GM23338 (cell line): ENCODE measurements at regions not wholly inside any gene's neighbourhood (a gene's known extent, or its start where the extent isn't known, plus 50 kb on each side); places are given as distances from the start of the nearest gene placed in this dataset.

Source experiments
- ATAC-seq: fragments of 200-7000 bp; cut with Tn5 transposase; 3 replicates; pipeline ENCODE4 v1.9.1; 2020
- DNase-seq: peaks from one replicate; pipeline ENCODE4 v3.0.0-alpha.2; 2015; ENCODE audit warnings: low spot score
- H2AFZ ChIP-seq: fragments of 200-600 bp; sonication (generic); 2 replicates; pipeline ENCODE4 v1.8.0; 2016; ENCODE audit warnings: antibody characterized with exemption, mild to moderate bottlenecking, moderate library complexity
- H3F3A ChIP-seq: fragments of 200-600 bp; sonication (generic); replicated peaks from 2 replicates; pipeline ENCODE4 v1.8.0; 2017; ENCODE audit warnings: antibody characterized with exemption, mixed run types, low read depth
- H3K27ac ChIP-seq: fragments of 200-600 bp; sonication (generic); 2 replicates; pipeline ENCODE4 v1.6.1; 2016; ENCODE audit warnings: low read depth
- H3K27me3 ChIP-seq: fragments of 200-600 bp; sonication (generic); 2 replicates; pipeline ENCODE4 v1.8.0; 2016; ENCODE audit warnings: mild to moderate bottlenecking, mixed run types, moderate library complexity; ENCODE audit not compliant: insufficient read depth
- H3K36me3 ChIP-seq: fragments of 200-600 bp; sonication (generic); 2 replicates; pipeline ENCODE4 v1.8.0; 2016; ENCODE audit warnings: mild to moderate bottlenecking; ENCODE audit not compliant: insufficient read depth
- H3K4me1 ChIP-seq: fragments of 200-600 bp; sonication (generic); 2 replicates; pipeline ENCODE4 v1.8.0; 2016; ENCODE audit warnings: mild to moderate bottlenecking, moderate library complexity; ENCODE audit not compliant: insufficient read depth
- H3K4me2 ChIP-seq: fragments of 200-600 bp; sonication (generic); 2 replicates; pipeline ENCODE4 v1.7.1; 2017; ENCODE audit warnings: mixed run types
- H3K4me3 ChIP-seq: fragments of 200-600 bp; sonication (generic); 2 replicates; pipeline ENCODE4 v1.6.1; 2016; ENCODE audit warnings: mixed run types
- H3K79me2 ChIP-seq: fragments of 200-600 bp; sonication (generic); replicated peaks from 2 replicates; pipeline ENCODE4 v1.8.0; 2017; ENCODE audit warnings: mild to moderate bottlenecking; ENCODE audit not compliant: insufficient read depth
- H3K9me2 ChIP-seq: fragments of 200-600 bp; sonication (generic); 2 replicates; pipeline ENCODE4 v1.8.0; 2017; ENCODE audit not compliant: insufficient read depth
- H4K20me1 ChIP-seq: fragments of 200-600 bp; sonication (generic); replicated peaks from 2 replicates; pipeline ENCODE4 v1.8.0; 2017; ENCODE audit warnings: mild to moderate bottlenecking; ENCODE audit not compliant: insufficient read depth
- H3K27ac Mint-ChIP-seq: 2 replicates; pipeline ENCODE4 v1.8.0; 2020; ENCODE audit warnings: inconsistent platforms, mild to moderate bottlenecking, moderate library complexity, mixed read lengths
- H3K27me3 Mint-ChIP-seq: 3 replicates; pipeline ENCODE4 v1.8.0; 2022; ENCODE audit warnings: low read depth, mild to moderate bottlenecking, moderate library complexity, mixed read lengths, inconsistent platforms; ENCODE audit not compliant: insufficient read depth, poor library complexity
- H3K36me3 Mint-ChIP-seq: 3 replicates; pipeline ENCODE4 v1.8.0; 2021; ENCODE audit warnings: low read depth, mild to moderate bottlenecking, inconsistent platforms, moderate library complexity, mixed read lengths
- H3K4me1 Mint-ChIP-seq: 3 replicates; pipeline ENCODE4 v1.8.0; 2020; ENCODE audit warnings: mild to moderate bottlenecking, inconsistent platforms, mixed read lengths
- H3K4me3 Mint-ChIP-seq: 3 replicates; pipeline ENCODE4 v1.8.0; 2021; ENCODE audit warnings: moderate library complexity, mild to moderate bottlenecking, inconsistent platforms, mixed read lengths
- H3K9me3 Mint-ChIP-seq: 3 replicates; pipeline ENCODE4 v1.8.0; 2020; ENCODE audit warnings: moderate library complexity, mild to moderate bottlenecking, inconsistent platforms, mixed read lengths
- CREB1 ChIP-seq: fragments of 250-450 bp; sonication (Bioruptor Pico); IDR thresholded peaks from 2 replicates; pipeline ENCODE4 v1.5.0; 2020; ENCODE audit warnings: low read depth, mild to moderate bottlenecking, moderate library complexity
- CTCF ChIP-seq, 2 experiments: fragments of 200-600 bp in 1 of 2; sonication (generic) in 1 of 2; conservative IDR thresholded peaks; 2 replicates each; pipeline versions ENCODE4 v1.5.1 to v1.6.1; 2016 to 2017; ENCODE audit warnings: antibody characterized with exemption in 2 of 2, low read depth in 2 of 2, mild to moderate bottlenecking in 2 of 2, moderate library complexity in 1 of 2
- EZH2 ChIP-seq: fragments of 200-600 bp; sonication (generic); IDR thresholded peaks from one replicate; pipeline ENCODE4 v1.8.0; 2017; ENCODE audit warnings: antibody characterized with exemption, mild to moderate bottlenecking, low read depth; ENCODE audit not compliant: unreplicated experiment
- NANOG ChIP-seq: IDR thresholded peaks from 2 replicates; pipeline ENCODE4 v1.6.1; 2016; ENCODE audit warnings: antibody characterized with exemption, borderline replicate concordance
- POLR2AphosphoS5 ChIP-seq: IDR thresholded peaks from 2 replicates; pipeline ENCODE4 v1.6.1; 2016; ENCODE audit warnings: antibody characterized with exemption, low read depth
- STAT1 ChIP-seq: IDR thresholded peaks from one replicate; pipeline ENCODE4 v1.6.1; 2016; ENCODE audit warnings: antibody characterized with exemption; ENCODE audit not compliant: unreplicated experiment
- ZNF114 ChIP-seq: fragments of 250-450 bp; sonication (Bioruptor Pico); IDR thresholded peaks from 2 replicates; pipeline ENCODE4 v1.5.0; 2020; ENCODE audit warnings: mild to moderate bottlenecking, moderate library complexity
- ZNF331 ChIP-seq: fragments of 250-450 bp; sonication (Bioruptor Pico); IDR thresholded peaks from 2 replicates; pipeline ENCODE4 v1.5.0; 2020; ENCODE audit warnings: low read depth, mild to moderate bottlenecking, moderate library complexity
- TF ChIP-seq, protein P1 (sequence below): fragments of 250-450 bp; sonication (Bioruptor Pico); IDR thresholded peaks from 2 replicates; pipeline ENCODE4 v1.5.0; 2020; ENCODE audit warnings: mild to moderate bottlenecking, moderate library complexity

GRCh38 chr4:1554876-1555265 is 129.2 kb downstream of the FAM53A start (continued):
- TF ChIP-seq, protein P1, sequence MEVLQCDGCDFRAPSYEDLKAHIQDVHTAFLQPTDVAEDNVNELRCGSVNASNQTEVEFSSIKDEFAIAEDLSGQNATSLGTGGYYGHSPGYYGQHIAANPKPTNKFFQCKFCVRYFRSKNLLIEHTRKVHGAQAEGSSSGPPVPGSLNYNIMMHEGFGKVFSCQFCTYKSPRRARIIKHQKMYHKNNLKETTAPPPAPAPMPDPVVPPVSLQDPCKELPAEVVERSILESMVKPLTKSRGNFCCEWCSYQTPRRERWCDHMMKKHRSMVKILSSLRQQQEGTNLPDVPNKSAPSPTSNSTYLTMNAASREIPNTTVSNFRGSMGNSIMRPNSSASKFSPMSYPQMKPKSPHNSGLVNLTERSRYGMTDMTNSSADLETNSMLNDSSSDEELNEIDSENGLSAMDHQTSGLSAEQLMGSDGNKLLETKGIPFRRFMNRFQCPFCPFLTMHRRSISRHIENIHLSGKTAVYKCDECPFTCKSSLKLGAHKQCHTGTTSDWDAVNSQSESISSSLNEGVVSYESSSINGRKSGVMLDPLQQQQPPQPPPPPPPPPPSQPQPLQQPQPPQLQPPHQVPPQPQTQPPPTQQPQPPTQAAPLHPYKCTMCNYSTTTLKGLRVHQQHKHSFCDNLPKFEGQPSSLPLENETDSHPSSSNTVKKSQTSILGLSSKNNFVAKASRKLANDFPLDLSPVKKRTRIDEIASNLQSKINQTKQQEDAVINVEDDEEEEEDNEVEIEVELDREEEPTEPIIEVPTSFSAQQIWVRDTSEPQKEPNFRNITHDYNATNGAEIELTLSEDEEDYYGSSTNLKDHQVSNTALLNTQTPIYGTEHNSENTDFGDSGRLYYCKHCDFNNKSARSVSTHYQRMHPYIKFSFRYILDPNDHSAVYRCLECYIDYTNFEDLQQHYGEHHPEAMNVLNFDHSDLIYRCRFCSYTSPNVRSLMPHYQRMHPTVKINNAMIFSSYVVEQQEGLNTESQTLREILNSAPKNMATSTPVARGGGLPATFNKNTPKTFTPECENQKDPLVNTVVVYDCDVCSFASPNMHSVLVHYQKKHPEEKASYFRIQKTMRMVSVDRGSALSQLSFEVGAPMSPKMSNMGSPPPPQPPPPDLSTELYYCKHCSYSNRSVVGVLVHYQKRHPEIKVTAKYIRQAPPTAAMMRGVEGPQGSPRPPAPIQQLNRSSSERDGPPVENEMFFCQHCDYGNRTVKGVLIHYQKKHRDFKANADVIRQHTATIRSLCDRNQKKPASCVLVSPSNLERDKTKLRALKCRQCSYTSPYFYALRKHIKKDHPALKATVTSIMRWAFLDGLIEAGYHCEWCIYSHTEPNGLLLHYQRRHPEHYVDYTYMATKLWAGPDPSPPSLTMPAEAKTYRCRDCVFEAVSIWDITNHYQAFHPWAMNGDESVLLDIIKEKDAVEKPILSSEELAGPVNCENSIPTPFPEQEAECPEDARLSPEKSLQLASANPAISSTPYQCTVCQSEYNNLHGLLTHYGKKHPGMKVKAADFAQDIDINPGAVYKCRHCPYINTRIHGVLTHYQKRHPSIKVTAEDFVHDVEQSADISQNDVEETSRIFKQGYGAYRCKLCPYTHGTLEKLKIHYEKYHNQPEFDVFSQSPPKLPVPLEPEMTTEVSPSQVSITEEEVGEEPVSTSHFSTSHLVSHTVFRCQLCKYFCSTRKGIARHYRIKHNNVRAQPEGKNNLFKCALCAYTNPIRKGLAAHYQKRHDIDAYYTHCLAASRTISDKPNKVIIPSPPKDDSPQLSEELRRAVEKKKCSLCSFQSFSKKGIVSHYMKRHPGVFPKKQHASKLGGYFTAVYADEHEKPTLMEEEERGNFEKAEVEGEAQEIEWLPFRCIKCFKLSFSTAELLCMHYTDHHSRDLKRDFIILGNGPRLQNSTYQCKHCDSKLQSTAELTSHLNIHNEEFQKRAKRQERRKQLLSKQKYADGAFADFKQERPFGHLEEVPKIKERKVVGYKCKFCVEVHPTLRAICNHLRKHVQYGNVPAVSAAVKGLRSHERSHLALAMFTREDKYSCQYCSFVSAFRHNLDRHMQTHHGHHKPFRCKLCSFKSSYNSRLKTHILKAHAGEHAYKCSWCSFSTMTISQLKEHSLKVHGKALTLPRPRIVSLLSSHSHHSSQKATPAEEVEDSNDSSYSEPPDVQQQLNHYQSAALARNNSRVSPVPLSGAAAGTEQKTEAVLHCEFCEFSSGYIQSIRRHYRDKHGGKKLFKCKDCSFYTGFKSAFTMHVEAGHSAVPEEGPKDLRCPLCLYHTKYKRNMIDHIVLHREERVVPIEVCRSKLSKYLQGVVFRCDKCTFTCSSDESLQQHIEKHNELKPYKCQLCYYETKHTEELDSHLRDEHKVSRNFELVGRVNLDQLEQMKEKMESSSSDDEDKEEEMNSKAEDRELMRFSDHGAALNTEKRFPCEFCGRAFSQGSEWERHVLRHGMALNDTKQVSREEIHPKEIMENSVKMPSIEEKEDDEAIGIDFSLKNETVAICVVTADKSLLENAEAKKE (CRISPR knock-in tag): no peak
- no peak for TF ChIP-seq CTCF (conservative IDR thresholded peaks at IDR 0.05; ENCODE audit: low read depth in 2 of 2)

DNA sequence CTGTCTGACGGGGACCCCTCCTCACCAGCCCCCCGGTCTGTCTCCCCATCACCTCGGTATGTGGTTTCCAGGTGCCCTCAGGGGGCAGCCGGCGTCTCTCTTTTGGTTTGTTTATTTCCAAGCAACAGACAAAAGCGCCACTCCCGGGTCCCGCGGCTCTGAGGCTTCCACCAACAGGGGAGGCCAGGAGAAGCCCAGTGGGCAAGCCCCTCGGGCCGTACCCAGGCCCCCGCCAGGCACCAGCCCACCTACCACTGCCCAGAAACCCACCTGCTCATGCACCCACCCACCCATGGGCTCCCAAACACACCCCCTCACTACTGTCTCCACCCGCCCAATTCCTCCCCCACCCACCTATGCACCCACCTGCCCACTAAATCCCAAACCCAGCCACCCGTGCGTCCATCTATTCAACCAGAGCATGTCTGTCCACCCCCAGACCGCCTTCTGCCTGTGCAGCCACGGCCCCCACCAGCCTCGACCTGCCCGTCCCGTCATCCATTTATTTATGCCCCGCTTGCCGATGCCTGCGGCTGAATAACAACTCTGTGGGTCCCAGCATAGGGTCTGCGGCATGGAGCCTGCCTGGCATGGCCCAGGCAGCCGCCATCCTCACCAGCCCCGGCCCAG is 129.8 kb downstream of the FAM53A start:
- no peak for ATAC-seq
- no peaks in the 10 kb centered on the region for H3K4me1 Mint-ChIP-seq
- Histone ChIP-seq H3K27ac (no peak overlapping the region), H3K79me2 (no peaks in the 10 kb centered on the region), H3K27me3 (no peaks in the 10 kb centered on the region), H3K4me1 (no peaks in the 10 kb centered on the region), H2AFZ (no peak overlapping the region), H3K36me3 (no peaks in the 10 kb centered on the region), H3K4me3 (no peak overlapping the region), H3F3A (no peaks in the 10 kb centered on the region), H4K20me1 (no peaks in the 10 kb centered on the region), H3K4me2 (no peak overlapping the region), H3K9me2 (no peaks in the 10 kb centered on the region)
- H3K27ac Mint-ChIP-seq: no peak overlapping the region
- DNase-seq: no peak
- H3K4me3 Mint-ChIP-seq: no peak overlapping the region
- no peaks in the 10 kb centered on the region; the same call in 2 of the 3 replicates for H3K9me3 Mint-ChIP-seq
- H3K36me3 Mint-ChIP-seq: no peaks in the 10 kb centered on the region
- H3K27me3 Mint-ChIP-seq: peaks cover 7% of the 10 kb centered on the region
- TF ChIP-seq POLR2AphosphoS5 (no peak), ZNF331 (CRISPR knock-in tag) (no peak), ZNF114 (no peak), EZH2 (no peak), STAT1 (no peak), NANOG (no peak), CREB1 (CRISPR knock-in tag) (no peak), CTCF (conservative IDR thresholded peaks at IDR 0.05; ENCODE audit: low read depth in 2 of 2) (no peak)
